Fibroblast of lung (primary cell): ENCODE measurements at regions not wholly inside any gene's neighbourhood (a gene's known extent, or its start where the extent isn't known, plus 50 kb on each side); places are given as distances from the start of the nearest gene placed in this dataset.

Experiments
- DNase-seq, 2 donors: peaks; one replicate each; pipeline versions ENCODE4 v3.0.0 to v3.0.0-alpha.2; 2010; ENCODE audit warnings: low read depth in 2 of 2
- H2AFZ ChIP-seq: 2 replicates; pipeline ENCODE4 v1.5.1; 2012; ENCODE audit warnings: low read length, control low read depth, inconsistent platforms
- H3K27ac ChIP-seq: 2 replicates; pipeline ENCODE4 v1.5.1; 2011; ENCODE audit warnings: low read length, control low read depth; ENCODE audit not compliant: insufficient read depth
- H3K27me3 ChIP-seq: 2 replicates; pipeline ENCODE4 v1.5.1; 2011; ENCODE audit warnings: mild to moderate bottlenecking, low read length; ENCODE audit not compliant: control insufficient read depth, insufficient read depth
- H3K36me3 ChIP-seq: 2 replicates; pipeline ENCODE4 v1.5.1; 2011; ENCODE audit warnings: low read length; ENCODE audit not compliant: control insufficient read depth, insufficient read depth
- H3K4me1 ChIP-seq: 2 replicates; pipeline ENCODE4 v1.5.1; 2011; ENCODE audit warnings: low read length; ENCODE audit not compliant: control insufficient read depth, insufficient read depth; ENCODE audit errors: extremely low read depth
- H3K4me2 ChIP-seq: 2 replicates; pipeline ENCODE4 v1.5.1; 2011; ENCODE audit warnings: low read length, control low read depth; ENCODE audit not compliant: insufficient read depth; ENCODE audit errors: extremely low read depth
- H3K4me3 ChIP-seq, 4 experiments: fragments of 200-600 bp in 1 of 4; sonication (generic) in 1 of 4; replicated peaks in 1 of 4; 2 replicates each; pipeline ENCODE4 v1.5.1; 2011 to 2016; ENCODE audit warnings: low read length in 4 of 4, low read depth in 3 of 4, mild to moderate bottlenecking in 3 of 4, control low read depth in 2 of 4, inconsistent platforms in 1 of 4, mixed read lengths in 1 of 4; ENCODE audit not compliant: insufficient read depth in 1 of 4; ENCODE audit errors: control extremely low read depth in 1 of 4
- H3K79me2 ChIP-seq: 2 replicates; pipeline ENCODE4 v1.5.1; 2012; ENCODE audit warnings: mild to moderate bottlenecking, low read length, inconsistent platforms; ENCODE audit not compliant: control insufficient read depth, insufficient read depth
- H3K9ac ChIP-seq: 2 replicates; pipeline ENCODE4 v1.5.1; 2011; ENCODE audit warnings: mild to moderate bottlenecking, low read length, control low read depth; ENCODE audit not compliant: insufficient read depth
- H3K9me3 ChIP-seq: 2 replicates; pipeline ENCODE4 v1.5.1; 2012; ENCODE audit warnings: low read depth, low read length; ENCODE audit not compliant: control insufficient read depth, insufficient read depth
- H4K20me1 ChIP-seq: 2 replicates; pipeline ENCODE4 v1.5.1; 2011; ENCODE audit warnings: low read length; ENCODE audit not compliant: control insufficient read depth, insufficient read depth; ENCODE audit errors: extremely low read depth
- CTCF ChIP-seq, 2 donors: IDR thresholded peaks in 1 of 2; conservative IDR thresholded peaks in 1 of 2; 1 replicate in 1 of 2; 2 replicates in 1 of 2; pipeline ENCODE4 v1.5.1; 2011 to 2012; ENCODE audit warnings: low read length in 2 of 2, control low read depth in 1 of 2, inconsistent platforms in 1 of 2, low read depth in 1 of 2, mild to moderate bottlenecking in 1 of 2
- EZH2 ChIP-seq: IDR thresholded peaks from 2 replicates; pipeline ENCODE4 v1.5.1; 2012; ENCODE audit warnings: low read length, control low read depth, mild to moderate bottlenecking; ENCODE audit errors: missing control alignments

GRCh38 chr1:208343226-208343625, 99.0 kb upstream of the PLXNA2 start:
- Histone ChIP-seq H3K4me2 (no peak overlapping the region), H4K20me1 (no peaks in the 10 kb centered on the region), H3K9ac (no peak overlapping the region), H3K9me3 (no peaks in the 10 kb centered on the region), H3K27me3 (no peaks in the 10 kb centered on the region), H3K4me3 (no peak overlapping the region), H3K79me2 (no peaks in the 10 kb centered on the region), H3K36me3 (no peaks in the 10 kb centered on the region), H2AFZ (no peak overlapping the region), H3K4me1 (no peaks in the 10 kb centered on the region), H3K27ac (no peak overlapping the region)
- DNase-seq: no peak
- TF ChIP-seq EZH2: no peak
- TF ChIP-seq CTCF (conservative IDR thresholded peaks at IDR 0.05 in 1 of 2, IDR thresholded peaks at IDR 0.05 in 1 of 2; ENCODE audit: low read depth in 1 of 2, low read length in 2 of 2): no peak

GRCh38 chr1:208344202-208344857, 100.1 kb upstream of the PLXNA2 start:
- Histone ChIP-seq H3K9me3 (no peaks in the 10 kb centered on the region), H3K27ac (no peak overlapping the region), H3K36me3 (no peaks in the 10 kb centered on the region), H3K27me3 (no peaks in the 10 kb centered on the region), H3K4me3 (no peak overlapping the region), H3K79me2 (no peaks in the 10 kb centered on the region), H3K4me1 (no peaks in the 10 kb centered on the region), H4K20me1 (no peaks in the 10 kb centered on the region), H2AFZ (no peak overlapping the region), H3K4me2 (no peak overlapping the region), H3K9ac (no peak overlapping the region)
- no peak for DNase-seq
- TF ChIP-seq CTCF (conservative IDR thresholded peaks at IDR 0.05 in 1 of 2, IDR thresholded peaks at IDR 0.05 in 1 of 2; ENCODE audit: low read depth in 1 of 2, low read length in 2 of 2) (no peak), EZH2 (no peak)

- H3K36me3 ChIP-seq: no peaks in the 10 kb centered on the region
- no peak for DNase-seq
- H3K4me3 ChIP-seq: no peak overlapping the region
- no peaks in the 10 kb centered on the region for H3K27me3 ChIP-seq
- no peaks in the 10 kb centered on the region for H3K9me3 ChIP-seq
- H2AFZ ChIP-seq: no peak overlapping the region
- H3K4me1 ChIP-seq: no peaks in the 10 kb centered on the region
- H3K27ac ChIP-seq: no peak overlapping the region
- H3K9ac ChIP-seq: no peak overlapping the region
- H3K4me2 ChIP-seq: no peak overlapping the region
- H3K79me2 ChIP-seq: no peaks in the 10 kb centered on the region
- H4K20me1 ChIP-seq: no peaks in the 10 kb centered on the region
- TF ChIP-seq EZH2 (no peak), CTCF (conservative IDR thresholded peaks at IDR 0.05 in 1 of 2, IDR thresholded peaks at IDR 0.05 in 1 of 2; ENCODE audit: low read depth in 1 of 2, low read length in 2 of 2) (no peak)
These were observed 103.0 kb upstream of the PLXNA2 start for GRCh38 chr1:208347191-208347590.
